ENCODE measurements at regions not wholly inside any gene's neighbourhood (a gene's known extent, or its start where the extent isn't known, plus 50 kb on each side); places are given as distances from the start of the nearest gene placed in this dataset.

DNA sequence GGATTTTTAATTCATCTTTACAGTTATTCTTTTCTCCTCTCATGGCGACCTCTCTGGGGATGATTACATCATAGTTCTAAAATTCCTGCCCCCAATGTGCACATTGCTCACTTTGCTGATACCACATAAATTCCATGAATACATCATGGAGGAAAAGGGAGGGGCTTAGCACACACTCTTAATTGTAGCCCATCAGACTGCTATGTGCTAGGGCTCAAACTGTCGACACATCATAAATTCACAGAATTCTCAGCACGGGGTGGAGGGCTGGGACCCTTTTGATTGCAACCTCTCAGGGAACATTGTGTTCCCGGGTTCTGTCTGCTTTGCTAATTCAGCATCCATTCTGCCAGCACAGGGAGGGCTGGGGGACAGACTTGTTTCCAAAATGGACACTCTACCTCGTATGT lies 592.9 kb downstream of the BCOR start:
- DNase-seq (ENCODE audit: low read depth) = no peak

DNA sequence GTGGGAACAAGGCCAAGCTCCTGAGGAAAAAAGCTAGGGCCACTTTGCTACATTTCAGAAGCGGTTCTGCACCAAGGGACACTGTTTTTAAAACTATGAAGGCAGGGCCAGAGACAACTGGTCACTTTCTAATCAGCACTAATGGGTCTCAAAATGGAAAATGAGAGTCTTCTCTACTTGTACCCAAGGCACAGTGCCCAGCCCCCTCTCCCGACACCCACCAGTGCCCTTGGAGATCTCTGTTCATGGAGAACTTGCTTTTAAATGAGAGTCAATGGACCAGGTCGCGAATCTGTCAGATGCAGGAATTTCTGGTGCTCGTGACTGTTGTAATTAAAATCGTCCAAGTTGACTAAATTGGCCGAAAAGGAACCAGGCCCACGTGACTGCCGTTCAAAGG lies 591.6 kb downstream of the BCOR start:
- DNase-seq (ENCODE audit: low read depth) = no peak

DNA sequence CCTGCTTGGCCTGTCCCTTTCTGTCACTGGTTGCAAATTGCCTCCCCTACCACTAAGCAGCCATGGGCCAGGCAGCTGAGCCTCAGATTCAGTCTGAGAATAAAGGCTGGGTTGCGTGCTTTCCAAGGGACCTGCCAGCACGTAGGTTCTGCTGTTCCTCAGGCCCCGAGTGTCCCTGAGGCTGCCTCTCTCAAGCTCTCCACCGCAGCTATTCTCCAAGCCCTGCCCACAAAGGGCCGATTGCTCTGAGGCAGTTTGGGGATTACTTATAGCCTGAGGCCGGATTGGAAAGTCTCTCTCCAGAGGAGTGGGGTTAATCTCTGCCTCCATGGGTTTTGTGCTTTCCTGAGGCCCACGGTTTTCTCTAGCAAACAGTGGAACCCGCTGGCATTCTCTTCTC lies 590.7 kb downstream of the BCOR start:
- no peak for DNase-seq (ENCODE audit: low read depth)

DNA sequence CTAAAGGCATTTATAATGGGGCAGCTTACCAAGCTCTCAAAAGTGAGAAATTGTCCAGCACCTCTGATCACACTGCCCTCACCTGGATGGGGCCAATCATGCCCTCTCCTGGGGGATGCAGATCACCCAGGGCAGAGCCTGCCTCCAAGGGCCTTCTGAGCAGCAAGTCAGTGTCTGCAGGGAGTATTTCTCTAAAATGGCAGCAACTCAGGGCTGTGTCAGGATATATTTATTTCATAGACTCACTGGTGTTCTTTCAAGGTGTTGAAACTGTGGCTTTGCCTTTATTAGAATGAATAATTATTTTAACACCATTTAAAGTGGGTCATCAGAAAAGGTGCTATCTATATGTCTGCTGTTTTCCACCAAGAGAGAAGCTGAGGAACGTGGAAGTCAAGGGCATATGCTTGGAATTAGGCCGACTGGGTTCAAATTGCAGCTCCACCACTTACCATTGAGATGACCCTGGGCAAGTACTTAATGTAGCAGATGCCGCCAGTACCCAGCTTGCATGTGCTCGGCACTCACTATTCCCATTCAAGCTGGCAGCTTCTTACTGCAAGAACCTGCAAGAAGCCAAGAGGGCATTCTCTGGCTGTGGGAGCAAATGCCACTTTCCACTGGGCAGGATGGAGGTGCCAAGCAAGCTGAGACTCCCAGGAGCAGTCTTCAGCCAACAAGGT lies 590.0 kb downstream of the BCOR start:
- DNase-seq (ENCODE audit: low read depth) = no peak

DNA sequence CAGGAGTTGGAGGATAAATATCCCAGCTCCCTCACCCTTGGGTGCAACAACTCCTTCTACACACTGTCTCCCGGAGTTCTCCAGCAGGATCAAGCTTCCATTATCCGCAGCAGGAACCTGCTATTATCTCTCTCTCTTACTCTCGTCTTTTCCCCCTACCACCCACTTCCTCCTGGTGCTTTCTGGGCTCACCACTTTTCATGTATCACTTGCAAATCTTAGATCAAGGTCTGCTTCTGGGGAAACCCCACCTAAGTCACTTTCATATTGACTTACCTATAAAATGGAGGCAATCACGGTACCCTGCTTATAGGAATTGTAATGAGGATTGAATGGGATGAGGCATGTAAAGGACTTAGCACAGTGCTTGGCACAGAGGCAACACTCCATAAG lies 589.5 kb downstream of the BCOR start:
- no peak for DNase-seq (ENCODE audit: low read depth)

DNA sequence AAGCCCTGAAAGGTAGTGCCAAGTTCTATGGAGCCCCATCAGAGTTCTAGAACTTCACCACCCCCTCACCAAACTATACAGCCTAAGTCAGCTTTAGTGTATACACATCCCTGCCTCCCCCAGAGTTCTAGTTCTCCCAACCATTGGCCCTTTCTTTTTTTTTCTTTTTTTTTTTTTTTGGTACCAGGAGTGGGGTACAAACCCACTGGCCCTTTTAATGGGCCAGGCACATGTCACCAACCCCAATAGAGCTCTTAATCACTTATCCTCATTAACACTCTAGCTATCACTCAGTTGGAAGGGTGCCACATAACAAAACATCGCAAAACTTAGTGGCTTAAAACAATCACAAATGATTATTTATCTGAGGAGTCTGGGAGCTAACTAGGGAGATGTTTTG lies 588.6 kb downstream of the BCOR start:
- DNase-seq (ENCODE audit: low read depth) = no peak

DNA sequence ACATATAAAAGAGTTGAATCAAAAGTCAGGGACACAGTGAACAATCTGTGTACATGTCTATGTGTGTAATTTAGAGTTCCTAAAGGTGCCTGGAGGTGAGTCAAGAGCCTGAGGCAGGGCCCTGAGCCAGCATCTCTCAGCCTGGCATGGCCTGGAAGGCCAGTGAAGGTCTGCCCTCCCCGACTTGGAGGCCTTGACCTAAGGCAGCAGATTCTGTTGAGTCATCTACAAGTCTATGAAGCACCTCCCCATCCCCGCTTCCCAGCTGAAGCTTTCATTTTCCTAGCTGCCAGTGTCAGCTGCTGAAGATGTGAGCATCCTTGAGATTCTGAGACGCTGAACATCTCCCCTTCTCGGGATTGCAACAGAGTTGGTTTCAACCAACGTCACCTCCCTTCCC lies 583.9 kb downstream of the BCOR start:
- DNase-seq (ENCODE audit: low read depth) = no peak

DNA sequence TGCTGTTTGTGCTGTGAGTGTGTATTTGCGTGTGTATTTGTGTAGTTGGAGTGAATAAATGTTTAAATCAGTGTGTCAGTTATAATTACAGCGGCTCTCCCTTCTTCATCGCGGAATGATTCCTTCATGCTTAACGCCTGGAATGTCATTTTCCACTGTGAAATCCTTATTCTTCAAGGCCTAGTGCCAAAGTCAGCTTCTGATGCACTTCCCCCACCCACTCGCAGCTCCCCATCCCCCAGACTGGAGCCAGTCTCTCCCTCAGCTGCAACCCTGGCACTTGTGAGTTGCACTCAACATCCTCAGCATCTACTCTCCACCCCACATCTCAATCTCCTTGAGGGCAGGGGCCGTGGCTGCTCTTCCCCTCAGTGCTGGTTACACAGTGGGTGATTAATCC lies 583.0 kb downstream of the BCOR start:
- DNase-seq (ENCODE audit: low read depth) = no peak

DNA sequence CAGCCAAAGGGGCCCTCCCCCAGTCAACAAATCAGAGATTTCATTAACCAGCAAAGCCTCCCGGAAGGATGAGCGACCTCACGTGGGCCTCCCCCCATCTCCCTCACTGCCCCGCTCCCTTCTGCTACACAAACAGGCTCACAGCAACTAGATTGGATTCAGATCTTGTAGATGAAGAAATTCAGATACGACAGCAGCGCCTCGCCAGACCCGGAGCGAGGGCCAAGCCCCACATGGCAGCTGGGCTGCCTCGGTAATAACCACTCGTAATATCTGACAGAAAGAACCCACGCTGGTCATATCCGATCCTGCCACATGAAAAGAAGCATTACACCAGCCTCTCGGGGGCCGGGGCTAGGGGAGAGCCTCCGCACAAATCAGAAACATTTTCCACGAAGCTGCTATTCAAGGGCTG lies 581.3 kb downstream of the BCOR start:
- no peak for DNase-seq (ENCODE audit: low read depth)

DNA sequence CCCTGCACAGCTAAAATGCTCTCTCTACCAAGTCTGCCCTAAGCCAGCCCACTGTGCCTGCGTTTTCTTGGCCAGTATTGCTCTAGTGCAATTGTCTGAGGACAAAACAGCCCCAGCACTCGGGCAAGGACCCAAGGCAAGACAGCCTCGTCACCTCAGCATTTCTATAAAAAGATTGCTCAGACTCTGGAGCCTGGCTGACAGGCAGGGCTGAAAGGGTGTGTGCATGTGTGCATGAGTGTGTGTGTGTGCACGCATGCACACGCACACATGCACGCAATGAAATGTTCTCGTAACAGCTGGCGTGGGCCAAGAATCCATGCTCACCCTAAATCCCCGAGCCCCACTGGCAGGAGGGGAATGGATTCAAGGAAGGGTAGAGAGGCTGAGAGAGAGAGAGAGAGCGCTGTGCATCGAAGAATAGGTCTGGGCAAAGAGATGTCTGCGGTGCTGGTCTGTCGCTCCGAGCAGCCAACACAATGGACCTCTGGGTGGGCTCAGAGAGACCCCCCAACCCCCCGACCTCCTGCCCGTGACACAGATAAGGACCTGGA lies 579.2 kb downstream of the BCOR start:
- DNase-seq (ENCODE audit: low read depth) = no peak

DNA sequence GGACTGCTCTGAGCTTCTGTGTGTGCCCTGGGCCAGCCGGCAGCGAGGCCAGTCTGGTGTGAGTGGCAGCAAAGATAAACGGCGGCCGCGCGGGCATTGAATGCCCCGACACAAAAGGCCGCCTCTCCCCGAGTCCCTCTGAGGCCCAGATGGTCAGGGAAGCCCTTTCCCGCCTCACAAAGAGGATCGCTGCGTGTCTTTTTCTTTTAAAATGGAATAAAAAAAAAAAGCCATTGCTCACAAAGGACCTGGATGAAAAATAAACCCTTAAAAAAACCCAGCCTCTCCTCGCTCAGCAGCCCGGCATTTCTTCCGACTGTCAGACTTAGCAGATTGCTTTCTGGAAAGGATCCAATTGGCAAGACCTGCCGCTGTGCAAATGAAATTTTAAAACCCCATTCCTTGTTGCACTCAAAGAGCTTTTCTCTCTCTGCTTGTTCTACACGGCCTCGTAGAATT lies 578.7 kb downstream of the BCOR start:
- DNase-seq (ENCODE audit: low read depth) = no peak

DNA sequence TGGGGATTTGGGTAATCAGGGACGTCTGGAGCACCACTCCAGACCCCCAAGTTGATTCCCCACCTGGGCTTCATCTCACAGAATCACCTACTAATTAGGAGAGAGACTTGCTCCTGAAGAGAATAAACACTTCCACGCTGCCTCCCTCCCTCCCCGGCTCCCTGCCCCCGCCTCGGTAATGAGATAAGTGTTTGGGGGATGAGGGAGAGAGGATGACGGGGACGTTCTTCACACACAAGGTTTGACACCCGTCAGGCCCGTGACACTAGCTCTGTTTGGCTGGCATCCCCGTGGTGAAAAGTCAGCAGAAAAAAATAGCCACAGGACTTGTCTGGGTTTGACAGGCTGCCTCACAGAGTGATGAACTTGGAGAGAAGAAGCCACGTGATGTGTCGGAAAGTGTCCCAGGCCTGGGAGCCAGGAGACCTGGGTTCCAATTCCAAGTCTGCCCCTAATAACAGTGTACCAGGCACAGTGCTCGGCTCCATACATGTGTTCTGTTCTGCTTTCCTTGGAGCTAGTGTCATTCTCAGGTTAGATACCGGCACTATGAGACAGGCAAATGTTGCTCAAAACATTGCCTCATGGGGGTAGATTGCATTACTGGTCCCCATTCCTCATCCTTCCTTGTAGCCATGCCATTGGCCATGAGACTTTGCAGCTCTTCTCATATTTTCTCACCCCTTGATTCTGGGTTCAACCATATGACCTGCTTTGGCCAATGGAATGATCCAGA lies 578.0 kb downstream of the BCOR start:
- no peak for DNase-seq (ENCODE audit: low read depth)

DNA sequence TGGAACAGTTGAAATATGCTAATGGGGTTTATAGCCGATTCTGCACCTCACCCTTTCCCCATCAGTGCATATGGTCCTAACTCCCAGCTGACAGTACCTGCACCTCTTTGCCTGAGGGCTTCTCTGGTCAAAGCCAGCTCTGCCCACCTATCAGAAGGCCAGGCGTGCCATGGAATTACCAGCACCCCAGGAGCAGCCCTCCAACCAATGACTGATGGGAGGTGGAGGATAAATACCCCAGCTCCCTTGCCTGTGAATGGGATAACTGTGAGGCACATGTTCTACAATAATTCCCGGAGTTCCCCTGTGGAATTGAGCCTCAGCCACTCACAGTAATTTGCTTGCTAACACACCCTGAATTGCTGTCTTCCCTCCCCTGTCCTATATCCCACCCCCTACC lies 572.0 kb downstream of the BCOR start:
- no peak for DNase-seq (ENCODE audit: low read depth)

DNA sequence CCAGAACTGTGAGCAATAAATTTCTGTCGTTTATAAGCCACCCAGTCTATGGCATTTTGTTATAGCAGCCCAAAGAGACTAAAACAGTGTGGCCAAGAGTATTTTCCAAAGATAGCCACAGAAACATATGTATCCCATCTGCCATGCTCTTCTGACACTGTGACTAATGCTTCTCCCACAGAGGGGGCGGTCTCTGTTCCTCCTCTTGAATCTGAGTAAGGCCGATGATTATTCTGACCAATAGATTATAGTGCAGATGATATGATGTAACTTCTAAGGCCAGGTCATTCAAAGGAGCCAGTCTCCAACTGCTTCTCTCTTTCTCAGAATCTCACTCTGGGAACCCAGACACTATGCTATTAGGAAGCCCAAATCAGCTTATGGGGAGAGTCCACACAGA lies 570.7 kb downstream of the BCOR start:
- no peak for DNase-seq (ENCODE audit: low read depth)

DNA sequence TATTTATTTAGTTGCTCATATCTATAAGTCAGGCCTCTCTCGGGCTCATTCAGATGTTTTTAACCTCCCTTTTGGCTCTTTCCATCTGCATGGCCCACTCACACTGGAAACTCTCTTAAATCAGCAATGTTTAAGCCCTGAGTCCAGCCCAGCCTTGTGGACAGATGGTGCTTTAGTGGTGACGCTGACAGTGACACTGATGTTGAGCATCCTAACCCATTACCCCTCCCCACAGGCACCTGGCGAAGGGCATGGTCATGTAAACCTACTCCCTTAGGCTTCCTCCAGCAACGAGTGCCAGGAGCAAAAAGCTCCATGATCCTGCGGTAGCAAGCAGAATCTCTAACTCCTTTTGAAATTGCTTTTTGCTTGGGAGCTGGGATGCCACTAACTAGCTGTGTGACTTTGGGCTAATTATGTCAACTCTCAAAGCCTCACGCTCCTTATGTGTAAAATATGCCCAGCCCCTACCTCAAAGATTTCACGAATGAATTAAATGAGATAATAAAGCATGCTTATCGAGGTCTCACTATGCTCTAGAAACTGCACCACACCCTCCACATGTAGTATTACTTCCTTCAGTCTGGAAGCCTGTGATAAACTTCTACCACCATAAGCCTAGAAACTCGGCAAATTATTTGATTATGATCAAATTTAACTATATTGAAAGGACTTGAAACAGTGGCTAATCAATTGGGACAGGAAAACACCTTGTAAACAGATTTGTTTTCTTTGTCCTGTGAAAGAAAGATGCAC lies 569.4 kb downstream of the BCOR start:
- no peak for DNase-seq (ENCODE audit: low read depth)

DNA sequence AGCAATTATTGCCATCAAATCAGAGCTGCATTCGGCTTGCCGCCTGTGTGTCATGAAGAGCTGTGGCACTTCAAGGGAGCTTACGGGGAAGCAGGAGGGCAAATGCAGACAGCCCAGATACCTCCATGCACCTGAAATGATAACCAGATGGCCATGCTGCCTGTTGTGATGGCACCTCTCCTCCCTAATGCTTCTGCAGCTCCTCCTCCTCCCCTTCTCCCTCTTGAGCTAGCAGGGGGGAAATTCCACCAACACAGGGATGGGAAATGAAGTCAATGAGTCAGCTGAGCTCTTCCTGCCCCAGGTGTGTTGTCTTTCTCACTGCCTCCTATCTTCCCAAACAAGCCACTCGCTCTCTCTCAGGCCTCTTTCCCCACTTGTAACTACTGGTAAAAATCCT lies 565.0 kb downstream of the BCOR start:
- DNase-seq (ENCODE audit: low read depth) = no peak

DNA sequence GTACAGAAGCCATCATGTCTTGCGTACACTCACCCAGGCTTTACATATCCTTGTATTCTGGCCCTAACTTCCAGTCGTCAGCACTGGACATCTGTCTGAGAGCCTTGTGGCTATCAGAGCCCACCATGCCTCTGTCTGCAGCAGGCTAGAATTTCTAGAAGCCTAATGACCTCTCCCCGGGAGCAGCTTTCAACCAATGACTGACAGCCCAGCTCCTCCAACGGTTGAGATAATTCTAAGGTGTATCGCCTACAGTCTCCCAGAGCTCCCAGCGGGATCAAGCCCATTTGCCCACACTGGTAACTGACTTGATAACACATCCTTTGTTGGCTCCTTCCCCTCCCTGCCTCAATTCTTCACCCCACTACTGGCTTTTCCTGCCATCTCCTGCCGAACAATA lies 562.8 kb downstream of the BCOR start:
- no peak for DNase-seq (ENCODE audit: low read depth)

DNA sequence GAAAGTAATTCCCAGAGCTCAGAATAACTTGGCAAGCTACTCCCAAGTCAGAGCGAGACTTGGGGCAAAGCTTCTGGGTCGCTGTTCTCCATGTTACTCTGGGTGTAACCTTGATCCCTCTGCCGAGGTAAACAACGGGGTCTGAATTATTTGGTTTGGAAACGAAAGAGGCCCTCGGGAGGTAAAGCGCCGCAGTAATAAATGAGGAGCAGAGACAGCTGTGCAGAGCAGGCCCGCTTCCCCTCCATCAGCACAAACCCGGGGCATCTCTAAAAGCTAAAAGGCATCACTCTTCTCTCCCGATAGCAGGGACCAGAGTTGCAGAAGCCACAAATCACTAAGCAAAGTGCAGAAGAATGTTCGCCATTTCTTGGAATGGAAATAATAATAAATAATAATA lies 561.5 kb downstream of the BCOR start:
- no peak for DNase-seq (ENCODE audit: low read depth)

DNA sequence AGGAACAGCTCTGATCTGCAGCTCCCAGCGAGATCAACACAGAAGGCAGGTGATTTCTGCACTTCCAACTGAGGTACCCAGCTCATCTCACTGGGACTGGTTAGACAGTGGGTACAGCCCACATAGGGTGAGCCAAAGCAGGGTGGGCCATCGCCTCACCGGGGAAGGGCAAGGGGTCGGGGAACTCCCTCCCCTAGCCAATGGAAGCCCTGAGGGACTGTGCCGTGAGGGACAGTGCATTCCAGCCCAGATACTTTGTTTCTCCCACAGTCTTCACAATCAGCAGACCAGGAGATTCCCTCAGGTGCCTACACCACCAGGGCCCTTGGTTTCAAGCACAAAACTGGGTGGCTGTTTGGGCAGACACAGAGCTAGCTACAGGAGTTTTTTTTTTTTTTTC lies 555.9 kb downstream of the BCOR start:
- no peak for DNase-seq (ENCODE audit: low read depth)

DNA sequence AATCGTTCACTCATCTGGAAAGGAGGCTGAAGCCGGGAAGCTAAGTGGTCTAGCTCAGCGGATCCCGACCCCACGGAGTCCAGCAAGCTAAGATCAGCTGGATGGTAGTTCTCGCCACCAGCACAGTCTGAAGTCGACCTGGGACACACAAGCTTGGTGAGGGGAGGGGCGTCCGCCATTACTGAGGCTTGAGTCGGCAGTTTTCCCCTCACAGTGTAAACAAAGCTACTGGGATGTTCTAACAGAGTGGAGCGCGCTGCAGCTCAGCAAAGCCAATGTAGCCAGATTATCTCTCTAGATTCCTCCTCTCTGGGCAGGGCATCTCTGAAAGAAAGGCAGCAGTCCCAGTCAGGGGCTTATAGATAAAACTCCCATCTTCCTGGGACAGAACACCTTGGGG lies 555.4 kb downstream of the BCOR start:
- no peak for DNase-seq (ENCODE audit: low read depth)

DNA sequence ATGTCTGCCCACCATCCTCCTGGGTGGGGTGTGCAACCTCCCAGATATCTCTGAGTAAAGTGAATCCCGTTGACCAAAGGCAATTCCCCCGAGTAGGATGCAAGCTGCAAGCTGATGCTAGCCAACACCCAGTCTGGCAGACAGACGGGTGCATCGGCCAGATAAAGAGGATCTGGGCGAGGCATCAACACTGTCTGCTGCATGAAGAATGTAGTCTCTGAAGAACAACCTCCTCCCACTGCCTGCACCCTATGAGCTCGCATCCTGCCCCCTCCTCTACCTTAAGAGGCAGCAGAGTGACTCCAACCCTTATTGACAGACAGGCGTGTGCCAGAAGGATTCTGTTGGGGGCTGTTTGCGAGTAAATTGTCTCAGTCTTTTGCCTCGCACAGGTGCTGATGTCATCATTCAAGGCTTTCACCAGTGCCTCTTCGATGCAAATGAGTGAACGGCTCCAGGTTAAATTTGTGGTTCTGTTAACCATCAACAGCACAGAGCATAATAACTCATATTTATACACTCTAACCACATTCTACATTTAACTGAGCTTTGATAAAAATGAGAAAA lies 546.9 kb downstream of the BCOR start:
- DNase-seq (ENCODE audit: low read depth) = no peak

DNA sequence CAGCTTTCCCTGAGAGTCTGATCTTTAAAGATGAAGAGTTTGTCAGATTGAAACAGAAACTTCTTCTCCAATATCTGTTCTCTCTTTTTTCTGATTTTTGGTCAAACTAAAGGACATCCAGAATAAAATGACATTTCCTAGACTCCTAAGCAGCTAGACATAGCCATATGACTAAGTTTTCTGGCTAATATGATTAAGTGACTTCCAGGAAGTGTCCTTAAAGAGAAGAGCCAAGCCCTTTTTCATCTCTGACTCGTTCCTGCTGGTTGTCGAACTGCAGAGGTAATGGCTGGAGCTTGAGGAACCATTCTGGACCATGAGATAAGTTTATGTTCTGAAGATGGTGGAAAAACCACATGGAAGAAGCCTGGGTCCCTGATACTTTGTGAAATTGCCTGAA lies 546.0 kb downstream of the BCOR start:
- DNase-seq (ENCODE audit: low read depth) = no peak

DNA sequence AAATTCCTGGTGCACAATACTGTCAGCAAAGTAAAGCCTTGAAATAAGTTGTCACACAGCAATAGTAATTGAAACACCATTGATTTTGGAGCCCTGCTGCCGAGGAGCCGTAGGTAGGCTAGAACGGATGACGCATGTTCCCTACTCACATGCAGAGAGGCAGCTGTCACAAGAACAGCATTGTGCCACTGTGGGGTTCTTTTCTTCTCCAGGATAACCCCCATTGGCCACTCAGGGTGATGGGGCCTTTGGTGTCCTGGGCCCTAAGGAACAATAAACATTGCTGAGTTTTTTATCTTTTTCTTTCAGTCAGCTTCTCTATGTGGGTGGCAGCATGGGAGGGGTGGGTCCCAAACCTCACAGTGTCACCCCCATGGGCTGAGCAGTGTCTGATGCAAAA lies 542.3 kb downstream of the BCOR start:
- DNase-seq (ENCODE audit: low read depth) = no peak

All from activated gamma-delta T cell treated with anti-CD3 and anti-CD28 coated beads, Interleukin-2, amount 50 U/mL, for 16 hours (primary cell).